ENCODE measurements at regions not wholly inside any gene's neighbourhood (a gene's known extent, or its start where the extent isn't known, plus 50 kb on each side); places are given as distances from the start of the nearest gene placed in this dataset.
"Not testable (repeated sequence)": the region's sequence is repeated elsewhere in the genome, so short reads cannot be mapped to it uniquely, and the experiment has no call there.

DNA sequence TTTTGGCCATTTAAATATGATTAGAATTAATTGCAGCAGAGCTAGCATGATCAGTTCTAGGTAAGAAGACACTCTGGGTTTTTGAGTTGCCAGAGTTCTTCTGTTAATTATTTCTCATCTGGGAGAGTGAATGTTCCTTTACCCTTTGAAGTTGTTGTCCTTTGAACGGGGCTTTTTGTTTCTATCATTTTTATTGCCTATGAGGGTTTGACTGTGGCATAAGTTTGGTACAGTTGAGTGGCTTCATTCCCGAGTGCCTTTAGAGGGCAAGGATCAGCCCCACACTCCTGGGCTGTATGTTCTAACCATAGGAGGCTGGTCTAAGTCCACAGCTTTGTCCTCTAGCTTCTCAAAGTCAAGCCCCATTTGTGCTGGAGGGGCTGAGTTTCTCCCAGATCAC lies 804.3 kb downstream of the KCNJ3 start:
- no peaks in the 10 kb centered on the region for H3K9me3 ChIP-seq
- no peaks in the 10 kb centered on the region for H3K27me3 ChIP-seq
- no peak overlapping the region for H3K4me3 ChIP-seq
- no peaks in the 10 kb centered on the region for H3K4me1 ChIP-seq
- intact Hi-C loops (cut with DNase I; ENCODE audit: low total_unique reads) = no loop called here
- H3K27ac ChIP-seq = no peak overlapping the region
- TF ChIP-seq CTCF (IDR thresholded peaks at IDR 0.05) = no peak
- no peaks in the 10 kb centered on the region for H3K36me3 ChIP-seq
- DNase-seq = no peak

DNA sequence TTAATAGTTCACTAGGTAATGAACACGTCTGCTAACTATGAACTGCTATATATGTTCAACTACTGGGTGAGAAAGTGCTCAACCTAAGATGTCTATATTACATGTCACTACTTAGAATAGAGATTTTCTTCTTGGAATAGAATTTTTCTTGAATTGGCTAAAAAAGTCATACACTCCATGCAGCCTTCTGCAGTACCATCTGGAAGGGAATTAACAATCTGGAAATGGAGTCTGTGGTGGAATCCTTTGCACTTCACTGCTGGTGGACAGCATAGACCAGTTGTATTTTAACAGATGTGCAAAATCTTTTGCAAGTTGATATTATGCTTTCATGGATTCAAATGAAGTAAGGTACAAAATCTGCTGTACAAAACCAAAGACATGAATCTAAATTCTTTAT lies 799.6 kb downstream of the KCNJ3 start:
- Histone ChIP-seq H3K27me3 (no peaks in the 10 kb centered on the region), H3K4me1 (no peaks in the 10 kb centered on the region), H3K9me3 (no peaks in the 10 kb centered on the region), H3K27ac (no peak overlapping the region), H3K36me3 (no peaks in the 10 kb centered on the region), H3K4me3 (no peak overlapping the region)
- TF ChIP-seq CTCF (IDR thresholded peaks at IDR 0.05) = no peak
- no peak for DNase-seq
- intact Hi-C loops (cut with DNase I; ENCODE audit: low total_unique reads) = no loop called here

- Histone ChIP-seq H3K4me1 (no peaks in the 10 kb centered on the region), H3K27ac (no peak overlapping the region), H3K36me3 (no peaks in the 10 kb centered on the region), H3K27me3 (no peaks in the 10 kb centered on the region), H3K4me3 (no peak overlapping the region), H3K9me3 (no peaks in the 10 kb centered on the region)
- no peak for DNase-seq
- TF ChIP-seq CTCF (IDR thresholded peaks at IDR 0.05) = no peak
- intact Hi-C loops (cut with DNase I; ENCODE audit: low total_unique reads) = no loop called here
Measured at GRCh38 chr2:155494744-155495143, 796.2 kb downstream of the KCNJ3 start.

GRCh38 chr2:155485141-155485842 lies 786.8 kb downstream of the KCNJ3 start:
- intact Hi-C loops (cut with DNase I; ENCODE audit: low total_unique reads) = no loop called here

DNA sequence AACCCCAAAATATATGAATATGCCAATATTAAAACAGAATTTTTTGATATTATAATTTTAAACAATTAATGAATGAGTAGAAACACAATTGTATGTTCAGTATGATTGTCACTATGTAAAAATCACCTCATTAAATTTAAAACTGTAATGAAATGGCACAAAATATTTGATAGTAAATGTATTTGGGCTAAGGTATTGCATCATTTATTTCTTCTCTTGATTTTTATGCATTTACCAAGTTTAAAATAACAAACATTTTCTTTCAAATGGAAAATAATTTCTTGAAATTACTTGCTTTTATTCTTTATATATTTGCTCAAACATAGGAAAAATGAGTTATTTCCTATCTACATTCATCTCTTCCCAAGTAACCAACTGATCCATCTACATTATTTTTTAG lies 782.6 kb downstream of the KCNJ3 start:
- TF ChIP-seq CTCF (IDR thresholded peaks at IDR 0.05) = no peak
- intact Hi-C loops (cut with DNase I; ENCODE audit: low total_unique reads) = no loop called here
- H3K9me3 ChIP-seq = no peaks in the 10 kb centered on the region

More at GRCh38 chr2:155485141-155485842, 786.8 kb downstream of the KCNJ3 start:
- Histone ChIP-seq H3K4me1 (no peaks in the 10 kb centered on the region), H3K27ac (no peak overlapping the region), H3K36me3 (no peaks in the 10 kb centered on the region), H3K4me3 (no peak overlapping the region), H3K9me3 (no peaks in the 10 kb centered on the region), H3K27me3 (no peaks in the 10 kb centered on the region)
- TF ChIP-seq CTCF (IDR thresholded peaks at IDR 0.05) = no peak
- no peak for DNase-seq

GRCh38 chr2:155472018-155472417 lies 773.5 kb downstream of the KCNJ3 start:
- H3K9me3 ChIP-seq; H3K27me3 ChIP-seq; DNase-seq; H3K4me3 ChIP-seq; H3K27ac ChIP-seq; intact Hi-C loops (cut with DNase I; ENCODE audit: low total_unique reads); H3K4me1 ChIP-seq; H3K36me3 ChIP-seq: not testable (repeated sequence)

More for the DNA sequence above, 782.6 kb downstream of the KCNJ3 start:
- Histone ChIP-seq H3K27ac (no peak overlapping the region), H3K27me3 (no peaks in the 10 kb centered on the region), H3K4me1 (no peaks in the 10 kb centered on the region), H3K36me3 (no peaks in the 10 kb centered on the region), H3K4me3 (no peak overlapping the region)
- no peak for DNase-seq
